Stimulated activated CD4-positive, alpha-beta T cell treated with anti-CD3 and anti-CD28 coated beads, Interleukin-1b, Interleukin-23, amount 100 ng/mL, for 48 hours (primary cell): ENCODE measurements at regions not wholly inside any gene's neighbourhood (a gene's known extent, or its start where the extent isn't known, plus 50 kb on each side); places are given as distances from the start of the nearest gene placed in this dataset.

ENCODE experiments used
- DNase-seq: peaks from one replicate; pipeline ENCODE4 v3.0.0-alpha.2; 2020

DNA sequence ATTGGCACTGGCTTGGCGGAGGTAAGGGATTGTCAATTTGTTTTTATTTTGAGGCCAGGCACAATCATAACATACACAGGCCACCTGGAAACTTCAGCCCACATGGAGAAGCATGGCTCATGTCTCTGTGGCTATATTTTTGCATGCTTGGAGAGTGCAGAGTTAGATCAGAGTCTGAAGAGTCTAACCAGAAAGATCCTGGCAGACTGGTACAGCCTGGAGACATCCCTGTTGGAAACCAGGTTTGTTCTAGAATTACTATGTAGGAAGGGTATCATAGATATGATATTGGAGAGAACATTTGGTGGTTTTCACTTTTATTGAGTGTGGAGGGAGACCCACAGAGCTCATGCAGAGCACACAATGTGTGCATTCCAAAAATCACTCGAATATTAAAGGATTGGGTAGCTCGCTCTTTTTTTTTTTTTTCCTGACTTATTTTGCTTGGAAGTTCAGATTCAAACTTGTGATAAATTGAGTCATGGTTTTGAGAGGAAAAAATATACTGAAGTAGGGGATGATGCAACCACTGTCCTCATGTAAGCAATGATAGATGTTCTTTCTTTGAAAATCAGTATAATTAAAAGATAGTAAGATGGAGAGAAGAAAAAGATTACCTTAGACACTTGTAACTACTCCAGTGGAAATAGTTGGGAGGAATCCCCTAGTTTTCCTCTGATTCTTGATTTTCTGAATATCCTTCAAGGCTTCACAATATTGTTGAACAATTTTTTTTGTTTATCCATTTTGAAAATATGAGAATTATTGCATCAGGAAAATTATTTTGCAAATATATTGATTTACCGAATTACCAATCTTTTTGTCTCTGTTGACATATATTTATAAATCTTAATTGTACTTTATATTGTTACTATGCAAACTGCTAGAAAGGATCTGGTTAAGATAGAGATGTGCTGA is 185.7 kb upstream of the ZEB2 start:
- DNase-seq: no peak

DNA sequence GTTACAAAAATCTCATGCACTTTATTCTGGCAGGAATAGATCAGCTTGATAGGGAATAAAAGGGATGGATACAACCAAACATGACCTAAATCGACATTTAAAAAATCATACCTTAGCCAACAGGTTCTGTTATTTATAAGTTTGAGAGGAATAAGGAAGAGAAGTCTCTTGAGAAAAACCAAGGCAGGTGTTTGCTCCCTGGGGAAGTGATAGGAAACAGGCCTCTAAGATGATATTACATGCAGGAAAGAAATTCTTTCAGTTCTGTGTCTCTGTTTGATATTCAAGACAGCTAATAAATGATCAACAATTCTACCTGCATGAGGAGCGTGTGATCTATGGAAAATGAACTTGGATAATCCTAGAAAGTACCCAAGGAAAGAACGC is 184.8 kb upstream of the ZEB2 start:
- DNase-seq: no peak

DNA sequence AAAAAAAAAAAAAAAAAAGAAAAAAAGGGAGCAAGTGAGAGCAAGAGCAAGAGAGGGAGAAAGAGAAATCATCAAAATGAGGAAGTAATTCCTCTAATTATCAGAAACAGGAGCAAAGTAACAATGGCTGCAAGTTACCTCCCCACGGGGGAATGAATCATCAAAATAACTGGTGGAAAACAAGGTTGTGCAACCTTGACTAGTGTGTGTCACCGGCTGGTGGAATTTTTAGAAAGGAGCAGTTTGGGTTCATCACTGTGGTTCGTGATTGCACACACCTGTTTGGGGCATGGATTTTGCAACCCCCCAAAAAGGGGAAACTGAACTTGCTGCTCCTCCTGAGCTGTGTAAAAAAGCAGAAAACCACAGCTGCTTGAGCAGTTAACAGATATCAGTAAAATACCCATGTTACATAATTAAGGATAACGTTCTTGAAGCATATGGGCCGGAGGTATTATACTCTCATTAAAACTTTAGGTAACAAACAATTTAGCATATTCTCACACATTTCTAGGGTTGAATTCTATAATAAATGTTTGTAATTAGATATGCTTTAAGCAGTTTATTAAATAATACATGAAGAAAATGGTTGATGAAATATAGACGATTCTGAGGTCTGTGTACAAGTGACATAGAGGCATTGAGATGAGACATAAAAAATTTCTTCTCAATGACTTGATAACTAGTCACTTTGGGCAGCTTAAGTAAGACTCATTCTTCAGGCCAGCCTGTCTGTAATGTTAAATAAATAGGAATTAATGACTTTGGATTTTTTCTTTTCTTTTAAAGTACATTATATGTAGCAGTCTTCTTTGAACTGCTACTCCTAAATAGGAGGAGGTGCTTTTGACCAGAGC is 184.2 kb upstream of the ZEB2 start:
- DNase-seq: no peak

DNA sequence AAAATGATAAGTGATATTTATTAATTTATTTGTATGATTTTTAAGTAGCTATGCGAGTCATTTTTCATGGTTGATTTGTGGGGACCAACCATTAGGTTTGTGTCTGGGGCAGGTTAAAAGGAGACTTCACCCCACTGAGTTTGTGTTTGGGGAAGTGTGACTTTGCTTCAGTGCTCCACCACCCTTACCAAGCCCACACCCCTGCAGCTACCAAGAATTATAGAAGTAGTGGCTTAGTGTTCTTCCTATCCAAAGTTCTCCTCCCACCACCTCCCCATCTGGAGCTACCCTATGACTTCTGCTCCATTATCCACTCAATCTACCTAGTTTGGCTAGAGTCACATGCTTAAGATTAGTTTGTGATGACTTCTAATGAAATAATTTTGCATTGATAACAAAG is 182.1 kb upstream of the ZEB2 start:
- no peak for DNase-seq

DNA sequence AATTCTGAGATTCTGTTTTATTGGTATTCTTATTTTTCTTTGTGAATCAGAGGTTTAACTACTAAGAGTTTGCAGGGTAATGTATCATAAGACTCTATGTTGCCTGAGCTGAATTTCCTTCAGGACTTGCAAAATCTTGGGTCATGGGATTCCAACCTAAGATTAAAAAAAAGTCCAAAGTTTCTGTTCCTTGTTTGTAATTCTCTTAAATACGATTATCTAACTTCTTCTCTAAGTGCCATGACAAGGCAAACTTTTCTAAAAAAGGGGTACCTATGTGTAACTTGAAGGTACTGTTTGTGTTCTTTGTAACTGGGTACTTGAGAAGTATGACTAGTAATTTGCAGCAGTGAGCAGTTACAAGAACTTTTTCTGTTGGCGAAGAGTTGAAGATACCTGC is 181.3 kb upstream of the ZEB2 start:
- no peak for DNase-seq

DNA sequence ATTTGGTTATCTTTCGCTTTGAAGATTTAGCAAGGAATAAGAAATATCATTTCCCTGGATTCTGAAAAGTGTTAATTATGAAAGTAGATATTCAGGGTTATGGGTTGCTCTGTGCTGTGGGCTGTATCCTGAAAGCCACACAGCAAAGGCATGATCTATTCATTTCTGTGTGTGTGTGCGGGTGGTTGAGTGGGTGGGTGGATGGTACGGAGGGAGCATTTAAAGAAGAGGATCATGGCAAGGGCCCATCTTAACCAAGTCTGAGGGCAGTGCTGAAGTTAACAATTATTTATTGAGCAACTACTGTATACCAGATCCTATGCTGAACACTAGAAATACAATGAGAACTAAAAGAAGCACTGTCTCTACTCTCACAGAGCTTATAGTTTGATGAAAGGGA is 178.2 kb upstream of the ZEB2 start:
- DNase-seq: no peak

DNA sequence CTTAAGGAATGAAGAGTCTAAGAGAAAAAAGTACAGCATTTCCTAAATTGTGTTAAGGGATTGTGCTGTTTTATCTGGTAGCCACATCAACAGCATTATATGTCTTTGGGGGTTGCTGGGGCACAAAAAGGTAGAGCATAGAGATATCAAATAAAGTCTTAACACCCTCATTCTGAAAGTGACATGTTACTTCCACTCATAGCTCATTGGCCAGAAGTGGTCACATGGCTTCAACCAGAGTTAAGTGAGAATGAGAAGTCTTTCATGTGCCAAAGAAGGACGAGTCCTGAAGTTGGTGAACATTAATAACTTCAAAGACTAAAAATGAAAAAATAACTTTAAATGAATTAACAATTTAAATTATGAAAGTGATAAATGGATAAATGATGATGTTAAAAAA is 175.7 kb upstream of the ZEB2 start:
- DNase-seq: no peak

DNA sequence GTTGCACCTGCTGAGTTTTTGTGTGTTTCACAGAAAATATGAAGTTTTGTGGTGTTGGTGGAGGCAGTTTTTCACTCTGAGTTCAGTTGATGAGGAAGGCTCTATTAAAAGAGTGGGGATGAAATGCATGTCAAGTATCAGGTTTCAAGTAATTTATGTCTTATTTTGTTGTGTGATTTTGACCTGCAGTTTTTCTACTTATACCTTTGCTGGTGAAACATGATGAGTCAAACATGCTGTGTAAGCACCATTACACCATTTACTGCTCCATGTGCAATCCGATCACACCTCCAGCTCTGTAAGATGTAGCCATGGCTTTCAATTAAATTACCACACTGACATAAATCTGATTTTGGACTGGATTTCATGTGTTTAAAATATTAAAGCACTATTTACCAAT is 174.5 kb upstream of the ZEB2 start:
- DNase-seq: no peak

DNA sequence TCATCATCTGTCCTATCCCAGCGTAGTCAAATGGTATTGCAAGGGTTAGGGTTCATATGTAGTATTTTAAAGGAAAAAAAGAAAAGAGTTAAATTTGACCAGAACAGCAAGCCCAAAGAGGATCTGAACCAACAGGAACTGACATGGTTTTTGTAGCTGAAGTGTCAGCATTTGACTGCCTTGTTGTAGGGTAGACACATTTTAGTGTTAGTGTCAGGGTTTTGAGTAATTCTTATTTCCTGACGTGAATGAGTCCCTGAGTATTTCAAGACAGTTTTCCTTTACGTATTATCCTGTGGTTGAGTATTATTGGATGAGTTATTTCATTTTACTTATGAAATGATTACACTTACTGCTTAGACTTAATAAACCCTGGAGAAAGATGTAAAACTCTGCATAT is 173.3 kb upstream of the ZEB2 start:
- DNase-seq: no peak

DNA sequence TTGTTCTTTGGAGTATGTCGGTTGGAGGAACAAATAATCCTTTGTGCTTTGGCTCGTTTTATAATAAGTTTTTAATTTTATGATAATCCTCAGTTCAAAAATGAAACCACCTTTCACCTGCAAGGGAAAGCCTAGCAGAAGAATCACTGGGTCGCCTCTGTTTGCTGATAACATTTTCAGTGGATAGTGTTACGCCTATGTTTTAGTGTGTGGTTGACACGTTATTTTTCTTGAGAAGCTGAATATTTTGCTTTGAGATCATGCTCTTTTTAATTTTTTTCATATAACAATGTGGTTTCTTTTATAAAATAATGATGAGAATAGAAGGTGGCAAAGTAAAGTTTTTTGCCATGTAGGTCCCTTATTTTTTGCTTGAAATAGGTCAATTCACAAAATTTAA is 172.7 kb upstream of the ZEB2 start:
- DNase-seq: no peak

DNA sequence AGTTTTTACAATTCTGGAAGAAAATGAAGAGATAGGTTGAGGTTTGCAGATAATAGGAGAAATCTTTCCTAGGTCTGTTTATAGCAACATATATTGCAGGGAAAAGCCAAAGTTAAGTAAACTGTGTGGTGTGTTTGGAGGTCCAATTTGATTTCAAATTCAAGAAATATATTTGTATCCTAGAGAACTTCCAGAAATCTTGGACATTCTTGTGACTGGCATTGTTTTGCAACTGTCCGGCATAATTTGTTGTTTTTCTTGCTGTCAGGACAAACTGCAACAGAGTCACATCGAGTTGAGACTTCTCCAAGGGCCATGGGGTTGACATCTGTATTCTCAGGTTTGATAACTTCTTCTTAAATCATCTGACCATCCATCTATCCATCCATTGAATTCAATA is 170.9 kb upstream of the ZEB2 start:
- no peak for DNase-seq

DNA sequence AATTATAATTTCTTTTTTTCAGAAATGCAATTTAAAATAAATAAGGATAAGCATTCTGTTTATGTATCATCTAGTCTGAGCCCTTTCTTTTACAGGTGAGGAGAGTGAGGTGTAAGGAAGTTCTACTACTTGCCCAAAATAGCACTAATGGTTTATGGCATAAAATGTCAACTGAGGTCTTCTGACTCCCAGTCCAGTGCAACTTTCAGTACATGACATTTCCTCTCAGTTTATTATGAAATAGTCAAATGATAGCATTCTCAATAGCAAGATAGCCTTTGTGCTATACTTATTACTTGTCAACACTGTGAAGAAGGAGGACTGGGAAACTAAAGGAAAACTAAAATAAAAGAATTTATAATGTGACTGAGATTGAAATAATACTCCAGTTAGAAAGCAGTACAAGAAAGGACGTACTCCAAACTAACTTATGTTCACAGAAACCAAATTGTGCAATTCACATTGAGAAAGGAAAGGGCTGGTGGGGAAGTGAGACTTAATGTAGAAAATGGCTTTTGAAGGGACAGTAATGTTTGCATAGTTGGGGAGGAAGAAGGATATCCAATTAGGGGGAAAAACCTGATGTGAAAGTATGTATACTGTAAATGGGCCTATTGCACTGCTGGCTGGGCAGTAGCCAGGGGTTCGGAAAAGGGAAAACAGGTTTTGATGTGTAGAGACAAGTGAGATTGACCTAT is 166.7 kb upstream of the ZEB2 start:
- DNase-seq: no peak

DNA sequence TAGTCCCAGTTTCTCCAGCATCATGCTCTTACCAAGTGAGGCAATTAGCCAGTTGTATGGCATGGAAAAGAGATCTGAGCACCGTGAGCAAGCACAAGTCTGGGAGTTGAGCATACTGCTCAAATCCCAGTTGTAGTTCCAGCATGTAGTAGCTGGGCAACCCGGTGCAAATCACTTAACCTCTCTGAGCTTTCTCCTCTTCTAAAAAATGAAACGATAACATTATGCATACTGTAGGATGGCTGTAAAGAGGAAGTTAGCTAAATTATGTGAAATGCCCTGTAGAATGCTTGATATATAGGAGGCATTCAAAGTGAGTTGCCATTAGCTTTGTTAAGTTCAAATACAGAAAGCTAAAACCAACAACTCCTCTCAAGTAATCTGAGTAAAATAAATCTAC is 164.0 kb upstream of the ZEB2 start:
- no peak for DNase-seq

DNA sequence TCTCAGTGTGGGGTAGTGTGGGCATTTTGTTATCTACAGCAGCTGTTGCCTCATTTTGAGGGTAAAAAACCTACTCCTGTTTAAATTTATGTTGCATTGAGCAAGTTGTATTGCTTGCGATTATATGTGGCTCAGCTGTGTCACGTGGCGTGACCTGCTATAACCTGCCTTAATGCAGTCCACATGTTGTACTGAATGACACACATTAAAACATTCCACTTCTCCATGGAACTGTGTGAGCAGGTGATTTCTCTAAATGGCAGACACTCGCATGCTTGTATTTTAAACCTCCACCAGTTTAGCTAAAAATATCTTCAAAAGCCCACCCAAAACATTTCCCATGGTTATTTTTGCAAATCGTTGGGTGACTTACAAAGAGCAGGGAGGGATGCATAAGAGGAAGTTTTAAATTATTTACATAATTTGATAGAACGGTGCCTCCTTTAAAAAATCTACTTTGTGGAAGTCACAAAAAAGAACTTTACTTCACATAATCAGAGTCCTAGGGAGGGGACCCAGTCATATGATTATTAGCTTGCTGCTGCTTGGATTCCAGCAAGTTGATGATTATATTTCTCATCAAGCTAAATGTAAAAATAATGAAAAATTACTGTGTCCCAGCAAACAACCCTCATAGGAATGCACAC is 163.3 kb upstream of the ZEB2 start:
- DNase-seq: no peak

DNA sequence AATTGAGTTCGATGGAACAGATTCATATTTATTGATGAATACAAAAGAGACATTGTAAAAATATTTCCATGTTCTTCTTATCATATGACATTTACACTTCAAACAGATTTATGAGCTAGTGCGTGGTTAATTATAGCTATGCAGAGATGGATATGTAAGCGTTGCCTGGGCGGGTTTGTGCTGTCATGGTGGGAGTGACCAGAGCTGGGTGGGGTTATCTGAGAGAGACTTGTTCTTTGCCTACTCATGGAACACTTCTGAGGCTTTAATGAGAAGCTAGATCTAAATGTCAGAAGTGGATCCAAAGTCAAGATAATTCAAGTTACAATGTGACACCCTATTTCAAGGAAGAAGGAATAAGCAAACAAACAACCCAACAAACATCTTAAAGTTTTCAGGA is 162.3 kb upstream of the ZEB2 start:
- no peak for DNase-seq

DNA sequence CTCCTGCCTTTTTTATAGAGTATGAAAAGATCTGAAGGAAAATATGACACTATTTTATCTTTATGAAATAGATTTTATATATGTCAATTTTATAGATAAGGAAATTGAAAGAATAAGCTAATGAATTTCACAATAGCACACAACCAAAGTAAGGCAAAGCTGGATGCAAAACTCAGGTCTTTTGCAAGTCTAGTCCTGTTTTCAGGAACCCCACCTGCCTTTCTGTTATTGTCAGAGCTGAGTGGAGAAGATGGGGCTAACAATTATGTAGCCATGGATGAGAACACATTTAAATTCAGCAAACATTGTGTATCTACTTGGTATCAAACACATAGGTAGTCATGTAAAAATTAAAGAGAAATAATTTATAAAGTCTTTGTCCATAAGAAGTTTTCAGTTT is 161.5 kb upstream of the ZEB2 start:
- no peak for DNase-seq

DNA sequence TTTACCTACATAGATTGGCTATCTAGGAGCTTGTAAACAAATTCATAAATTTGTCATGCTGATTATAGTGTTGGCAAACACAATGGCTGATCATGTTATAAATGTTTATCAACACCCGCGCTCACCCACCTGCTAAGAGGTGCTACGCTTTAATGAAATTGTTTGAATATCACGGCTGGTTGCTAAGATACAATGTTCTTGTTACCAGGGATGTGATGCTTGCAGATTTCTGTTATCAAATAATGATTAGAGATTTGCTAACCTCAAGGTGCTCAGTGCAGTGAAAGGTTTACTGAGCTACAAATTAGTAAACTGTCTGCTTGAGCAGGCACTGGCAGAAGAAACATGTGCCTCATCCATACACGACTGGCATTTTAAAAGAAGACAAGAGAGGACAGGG is 160.0 kb upstream of the ZEB2 start:
- no peak for DNase-seq

DNA sequence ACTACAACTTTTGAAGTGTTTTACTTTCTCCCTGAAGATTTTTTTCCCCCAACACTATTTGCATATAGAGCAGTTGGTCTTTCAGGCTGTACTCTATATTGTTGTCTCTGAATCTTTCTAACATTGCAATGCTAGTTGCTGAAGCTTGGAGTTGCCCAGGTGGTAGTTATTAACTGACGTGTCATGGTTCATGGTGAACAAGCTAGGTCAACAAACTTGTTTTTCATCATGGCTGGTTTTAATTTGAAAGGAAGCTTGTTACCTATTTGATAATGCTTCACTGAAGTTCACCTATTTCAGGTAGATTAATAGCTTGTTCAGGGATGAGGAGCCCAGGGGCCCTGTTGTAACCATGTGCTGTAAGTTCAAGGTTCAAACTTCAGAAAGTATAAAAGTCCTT is 158.8 kb upstream of the ZEB2 start:
- no peak for DNase-seq

DNA sequence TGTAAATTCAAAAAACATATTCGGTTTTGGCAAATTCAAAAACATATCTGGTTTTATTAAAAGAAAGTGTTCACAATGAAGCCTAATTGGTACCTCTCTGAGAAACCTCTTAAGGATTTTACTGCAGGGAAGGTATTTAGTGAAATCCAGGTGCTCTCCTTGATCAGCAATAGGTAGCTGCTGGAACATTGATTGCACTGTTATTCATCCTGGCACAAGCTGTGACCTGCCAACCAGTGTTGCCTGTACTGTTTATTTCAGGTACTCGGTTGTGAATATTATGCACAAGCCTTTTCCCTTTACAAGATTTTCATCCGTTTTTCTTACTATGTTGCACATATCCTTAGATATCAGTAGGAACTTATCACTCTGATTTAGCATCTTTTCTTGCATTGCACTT is 155.8 kb upstream of the ZEB2 start:
- DNase-seq: no peak

DNA sequence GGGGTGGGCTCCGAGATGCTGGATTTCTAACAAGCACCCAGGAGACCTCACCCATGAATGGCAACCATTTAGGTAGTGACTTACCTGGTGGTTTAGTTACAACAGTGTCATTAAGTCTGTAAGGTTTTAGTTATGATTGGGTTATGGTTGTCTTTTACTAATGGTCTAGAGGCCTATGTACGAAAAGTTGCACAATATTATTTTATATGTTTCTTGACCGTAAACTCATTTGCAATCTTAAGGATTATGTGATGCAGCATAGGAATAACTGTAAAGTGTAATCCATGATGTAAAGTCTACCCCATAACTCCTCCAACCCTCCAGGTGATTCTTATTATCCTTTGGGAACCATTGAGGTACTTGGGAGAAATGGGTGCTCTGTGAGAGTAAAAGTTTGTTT is 155.4 kb upstream of the ZEB2 start:
- no peak for DNase-seq

DNA sequence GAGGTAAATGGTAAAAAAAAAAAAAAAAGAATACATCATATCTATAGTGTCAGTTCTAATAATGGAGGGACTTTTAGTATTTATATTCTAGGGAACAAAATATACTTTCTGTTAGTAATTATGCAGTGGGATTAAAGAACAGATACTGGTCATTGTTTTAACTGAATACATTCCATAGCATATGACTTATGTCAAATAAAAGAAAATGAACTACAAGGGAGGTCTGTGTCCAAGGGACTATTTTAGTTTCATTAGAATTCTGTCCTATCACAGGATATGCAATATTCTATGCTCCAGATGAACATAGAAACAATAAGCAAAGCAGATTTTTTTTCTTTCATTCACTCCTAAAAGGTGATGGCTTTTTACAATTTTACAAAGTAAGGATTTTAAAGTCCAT is 154.2 kb upstream of the ZEB2 start:
- DNase-seq: no peak

DNA sequence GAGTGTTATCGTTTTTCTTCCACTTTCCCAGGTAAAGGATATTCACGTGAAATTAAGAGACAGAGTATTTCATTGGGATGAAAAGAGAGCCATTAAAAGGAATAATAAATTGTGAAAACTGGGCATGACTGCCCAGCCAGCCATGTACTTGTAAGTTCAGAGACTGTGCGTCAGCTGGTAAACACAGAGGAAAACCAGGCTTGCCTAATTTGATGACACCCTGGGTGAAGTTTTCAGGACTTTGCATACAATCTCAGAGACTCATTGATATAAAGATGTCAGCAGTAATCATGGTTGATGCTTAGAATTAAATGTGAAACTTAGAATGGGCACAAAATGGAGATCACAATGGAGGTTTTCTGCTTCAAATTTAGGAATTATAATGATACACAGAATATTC is 153.5 kb upstream of the ZEB2 start:
- DNase-seq: no peak
